ENCODE measurements at regions not wholly inside any gene's neighbourhood (a gene's known extent, or its start where the extent isn't known, plus 50 kb on each side); places are given as distances from the start of the nearest gene placed in this dataset.

DNA sequence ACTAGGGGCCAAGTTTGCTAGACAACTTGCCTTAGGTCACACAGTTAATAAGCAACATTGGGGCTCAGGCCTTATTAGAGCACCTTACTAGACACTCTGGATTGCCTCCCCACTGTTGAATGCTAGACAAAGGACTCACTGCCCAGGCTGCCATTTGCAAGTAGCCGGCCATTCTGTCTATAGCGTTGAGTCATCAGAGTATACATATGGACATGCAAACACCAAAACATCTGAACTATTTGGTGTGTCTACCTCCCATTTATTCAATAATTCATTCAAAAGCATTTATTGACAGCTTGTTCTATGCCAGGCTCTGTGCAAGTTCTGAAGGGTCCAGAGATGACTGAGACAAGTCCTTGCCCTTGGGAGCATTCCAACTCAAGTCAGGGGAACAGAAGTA, 181.4 kb upstream of the DPT start:
- TF ChIP-seq, protein P1, sequence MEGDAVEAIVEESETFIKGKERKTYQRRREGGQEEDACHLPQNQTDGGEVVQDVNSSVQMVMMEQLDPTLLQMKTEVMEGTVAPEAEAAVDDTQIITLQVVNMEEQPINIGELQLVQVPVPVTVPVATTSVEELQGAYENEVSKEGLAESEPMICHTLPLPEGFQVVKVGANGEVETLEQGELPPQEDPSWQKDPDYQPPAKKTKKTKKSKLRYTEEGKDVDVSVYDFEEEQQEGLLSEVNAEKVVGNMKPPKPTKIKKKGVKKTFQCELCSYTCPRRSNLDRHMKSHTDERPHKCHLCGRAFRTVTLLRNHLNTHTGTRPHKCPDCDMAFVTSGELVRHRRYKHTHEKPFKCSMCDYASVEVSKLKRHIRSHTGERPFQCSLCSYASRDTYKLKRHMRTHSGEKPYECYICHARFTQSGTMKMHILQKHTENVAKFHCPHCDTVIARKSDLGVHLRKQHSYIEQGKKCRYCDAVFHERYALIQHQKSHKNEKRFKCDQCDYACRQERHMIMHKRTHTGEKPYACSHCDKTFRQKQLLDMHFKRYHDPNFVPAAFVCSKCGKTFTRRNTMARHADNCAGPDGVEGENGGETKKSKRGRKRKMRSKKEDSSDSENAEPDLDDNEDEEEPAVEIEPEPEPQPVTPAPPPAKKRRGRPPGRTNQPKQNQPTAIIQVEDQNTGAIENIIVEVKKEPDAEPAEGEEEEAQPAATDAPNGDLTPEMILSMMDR (conservative IDR thresholded peaks at IDR 0.05): no peak
- no peak for DNase-seq (ENCODE audit: extremely low spot score, unreplicated experiment)
- no peaks in the 10 kb centered on the region for H3K27me3 Mint-ChIP-seq
- H3K36me3 Mint-ChIP-seq: no peaks in the 10 kb centered on the region
- H3K9me3 Mint-ChIP-seq: no peaks in the 10 kb centered on the region
- H3K27ac Mint-ChIP-seq: no peak overlapping the region
- no peak overlapping the region for H3K4me3 Mint-ChIP-seq
- H3K4me1 Mint-ChIP-seq (ENCODE audit: unreplicated experiment): peaks cover 18% of the 10 kb centered on the region

DNA sequence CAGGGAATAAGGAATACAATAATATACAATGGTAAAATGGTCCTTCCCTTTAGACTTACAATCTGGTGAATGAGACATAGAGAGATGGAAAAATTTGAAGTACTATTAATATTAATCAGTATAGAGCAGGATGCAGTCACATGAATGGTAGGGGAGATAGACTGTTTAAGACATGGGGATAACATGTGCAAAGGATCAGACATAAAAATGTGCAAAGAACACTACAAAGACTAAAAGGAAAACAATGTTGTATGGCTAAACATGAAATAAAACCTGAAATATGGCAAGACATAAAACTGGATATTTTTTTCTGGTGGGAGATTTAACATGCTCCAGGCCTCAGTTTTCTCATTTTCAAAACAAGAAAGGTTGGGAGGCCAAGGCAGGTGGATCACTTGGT, 182.4 kb upstream of the DPT start:
- Mint-ChIP-seq H3K9me3 (no peaks in the 10 kb centered on the region), H3K4me1 (ENCODE audit: unreplicated experiment) (peaks cover 18% of the 10 kb centered on the region), H3K27me3 (no peaks in the 10 kb centered on the region), H3K4me3 (no peak overlapping the region), H3K36me3 (no peaks in the 10 kb centered on the region), H3K27ac (no peak overlapping the region)
- TF ChIP-seq, protein P1 (conservative IDR thresholded peaks at IDR 0.05): no peak
- no peak for DNase-seq (ENCODE audit: extremely low spot score, unreplicated experiment)

- Mint-ChIP-seq H3K9me3 (no peaks in the 10 kb centered on the region), H3K36me3 (no peaks in the 10 kb centered on the region), H3K27me3 (no peaks in the 10 kb centered on the region), H3K4me1 (ENCODE audit: unreplicated experiment) (peaks cover 22% of the 10 kb centered on the region), H3K4me3 (no peak overlapping the region), H3K27ac (no peak overlapping the region)
- TF ChIP-seq, protein P1 (conservative IDR thresholded peaks at IDR 0.05): no peak
- DNase-seq (ENCODE audit: extremely low spot score, unreplicated experiment): no peak
Measured at GRCh38 chr1:168913711-168914463, 184.9 kb upstream of the DPT start.

DNA sequence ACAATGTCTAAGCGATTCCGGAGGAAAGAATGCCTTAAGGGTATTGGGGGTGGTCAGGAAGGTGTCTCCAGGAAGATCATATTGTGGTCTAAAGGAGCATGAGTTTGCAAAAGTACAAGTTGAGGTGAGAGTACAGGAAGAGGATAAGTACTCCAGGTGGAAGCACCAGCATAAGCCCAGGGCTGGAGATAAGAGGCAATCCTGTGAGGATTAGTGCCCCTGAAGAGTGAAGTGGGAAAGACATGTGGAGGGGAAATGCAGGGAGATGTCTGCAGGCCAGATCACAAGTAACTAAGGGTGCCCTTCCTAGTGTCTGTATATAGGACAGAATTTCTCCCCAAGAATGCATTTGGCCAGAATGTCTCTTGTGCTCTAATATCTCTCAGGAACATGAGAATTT, 188.3 kb upstream of the DPT start:
- H3K36me3 Mint-ChIP-seq: no peaks in the 10 kb centered on the region
- no peak overlapping the region for H3K27ac Mint-ChIP-seq
- no peaks in the 10 kb centered on the region for H3K9me3 Mint-ChIP-seq
- H3K4me1 Mint-ChIP-seq (ENCODE audit: unreplicated experiment): peaks cover 25% of the 10 kb centered on the region
- no peak overlapping the region for H3K4me3 Mint-ChIP-seq
- TF ChIP-seq, protein P1 (conservative IDR thresholded peaks at IDR 0.05): no peak
- H3K27me3 Mint-ChIP-seq: no peaks in the 10 kb centered on the region
- no peak for DNase-seq (ENCODE audit: extremely low spot score, unreplicated experiment)

GRCh38 chr1:168917796-168918195, 188.7 kb upstream of the ATP1B1 start:
- Mint-ChIP-seq H3K4me1 (ENCODE audit: unreplicated experiment) (peaks cover 25% of the 10 kb centered on the region), H3K27ac (no peak overlapping the region), H3K36me3 (no peaks in the 10 kb centered on the region), H3K4me3 (no peak overlapping the region), H3K27me3 (no peaks in the 10 kb centered on the region), H3K9me3 (no peaks in the 10 kb centered on the region)
- TF ChIP-seq, protein P1 (conservative IDR thresholded peaks at IDR 0.05): no peak
- DNase-seq (ENCODE audit: extremely low spot score, unreplicated experiment): no peak
